Panc1 (cell line): ENCODE measurements at regions not wholly inside any gene's neighbourhood (a gene's known extent, or its start where the extent isn't known, plus 50 kb on each side); places are given as distances from the start of the nearest gene placed in this dataset.

ENCODE experiments used
- ATAC-seq: fragments of 200-7000 bp; cut with Tn5 transposase; 2 replicates; pipeline ENCODE4 v1.9.1; 2020; ENCODE audit warnings: mild to moderate bottlenecking, moderate library complexity
- BruUV-seq: library from RNA; stranded (reverse); fragments of 400-500 nt; replicated peaks from 2 replicates; lab custom pipeline; 2021; lab: Mats Ljungman, UMichigan
- CTCF ChIA-PET: fragments of 300-600 bp; sonication (Branson Sonifier 250); formaldehyde crosslinking; loops from one replicate; lab custom pipeline; 2022; ENCODE audit warnings: antibody characterized with exemption; lab: Charles Lee
- POLR2A ChIA-PET: fragments of 300-600 bp; sonication (Branson Sonifier 250); formaldehyde crosslinking; loops from one replicate; lab custom pipeline; 2022; ENCODE audit warnings: antibody characterized with exemption; lab: Charles Lee
- DNase-seq: peaks from one replicate; pipeline ENCODE4 v3.0.0-alpha.2; 2010; ENCODE audit warnings: low read depth, low spot score
- H3K27ac ChIP-seq: 2 replicates; pipeline ENCODE4 v1.5.1; 2011; ENCODE audit warnings: mild to moderate bottlenecking, low read length, inconsistent platforms
- H3K27me3 ChIP-seq: fragments of 200-500 bp; sonication (Bioruptor generic); 2 replicates; pipeline ENCODE4 v1.6.0; 2014; ENCODE audit warnings: low read length, inconsistent platforms; ENCODE audit not compliant: control insufficient read depth, insufficient read depth
- H3K36me3 ChIP-seq: fragments of 200-500 bp; sonication (Bioruptor generic); 2 replicates; pipeline ENCODE4 v1.5.1; 2014; ENCODE audit warnings: inconsistent platforms, mild to moderate bottlenecking, low read length, moderate library complexity; ENCODE audit not compliant: control insufficient read depth, insufficient read depth
- H3K4me1 ChIP-seq: 2 replicates; pipeline ENCODE4 v1.5.1; 2011; ENCODE audit warnings: inconsistent platforms, mild to moderate bottlenecking, low read length, moderate library complexity; ENCODE audit not compliant: control insufficient read depth, insufficient read depth
- H3K4me3 ChIP-seq, 2 experiments: 2 replicates each; pipeline ENCODE4 v1.5.1; 2011 to 2012; ENCODE audit warnings: low read depth in 2 of 2, low read length in 2 of 2, mild to moderate bottlenecking in 2 of 2, inconsistent platforms in 1 of 2, moderate library complexity in 1 of 2
- H3K9me3 ChIP-seq: fragments of 200-500 bp; sonication (Bioruptor generic); 2 replicates; pipeline ENCODE4 v1.5.1; 2014; ENCODE audit warnings: low read depth, mild to moderate bottlenecking, inconsistent platforms, low read length, moderate library complexity; ENCODE audit not compliant: control insufficient read depth, insufficient read depth
- CTCF ChIP-seq: fragments of 450-650 bp; IDR thresholded peaks from 2 replicates; pipeline ENCODE4 v1.5.1; 2017; ENCODE audit warnings: mild to moderate bottlenecking
- POLR2AphosphoS5 ChIP-seq: IDR thresholded peaks from 2 replicates; pipeline ENCODE4 v1.6.1; 2012; ENCODE audit warnings: mild to moderate bottlenecking, low read depth, low read length, moderate library complexity
- REST ChIP-seq, 2 experiments: IDR thresholded peaks; 2 replicates each; pipeline ENCODE4 v1.6.1; 2011 to 2012; ENCODE audit warnings: low read depth in 2 of 2, control low read depth in 1 of 2, low read length in 1 of 2, mild to moderate bottlenecking in 1 of 2, moderate library complexity in 1 of 2; ENCODE audit not compliant: insufficient read depth in 1 of 2
- SIN3A ChIP-seq: IDR thresholded peaks from 2 replicates; pipeline ENCODE4 v1.6.1; 2012; ENCODE audit warnings: low read depth, mild to moderate bottlenecking, low read length, moderate library complexity, borderline replicate concordance; ENCODE audit not compliant: insufficient read depth
- TCF7L2 ChIP-seq: IDR thresholded peaks from 2 replicates; pipeline ENCODE4 v1.6.1; 2011; ENCODE audit warnings: mild to moderate bottlenecking, low read depth, low read length, inconsistent platforms
- in situ Hi-C: cut with HindIII; loops from 2 replicates; pipeline ENCODE4 v1.10.0; 2016; ENCODE audit warnings: low sequenced_read_pairs, low pct_unique_long_range_greater_than_20kb
- intact Hi-C: fragments of 100-400 bp; cut with micrococcal nuclease; formaldehyde crosslinking; loops from one replicate; pipeline ENCODE4 v1.10.0; 2022; ENCODE audit not compliant: unreplicated experiment

GRCh38 chr12:86429824-86430223, 173.6 kb upstream of the MGAT4C start:
- DNase-seq = no peak
- H3K36me3 ChIP-seq = no peaks in the 10 kb centered on the region
- POLR2A ChIA-PET = no interaction called here
- no peak overlapping the region for H3K27ac ChIP-seq
- intact Hi-C loops = no loop called here
- no peaks in the 10 kb centered on the region for H3K27me3 ChIP-seq
- no peak for TF ChIP-seq CTCF
- no peak for TF ChIP-seq REST (IDR thresholded peaks at IDR 0.05; ENCODE audit: insufficient read depth in 1 of 2, low read depth in 2 of 2, low read length in 1 of 2)
- TF ChIP-seq TCF7L2 = no peak
- no peak for TF ChIP-seq SIN3A
- TF ChIP-seq POLR2AphosphoS5 = no peak
- no peak overlapping the region for H3K4me3 ChIP-seq
- ATAC-seq = no peak
- BruUV-seq = no TSS peak
- H3K9me3 ChIP-seq = peaks cover 11% of the 10 kb centered on the region
- no peaks in the 10 kb centered on the region for H3K4me1 ChIP-seq
- in situ Hi-C loops = no loop called here
- CTCF ChIA-PET = no interaction called here

GRCh38 chr12:86421333-86421732, 165.1 kb upstream of the MGAT4C start:
- DNase-seq (no peak), ATAC-seq (no peak)
- Histone ChIP-seq H3K27me3 (no peaks in the 10 kb centered on the region), H3K4me3 (no peak overlapping the region), H3K9me3 (no peaks in the 10 kb centered on the region), H3K36me3 (no peaks in the 10 kb centered on the region), H3K4me1 (no peaks in the 10 kb centered on the region), H3K27ac (no peak overlapping the region)
- TF ChIP-seq CTCF (no peak), SIN3A (no peak), TCF7L2 (no peak), REST (IDR thresholded peaks at IDR 0.05; ENCODE audit: insufficient read depth in 1 of 2, low read depth in 2 of 2, low read length in 1 of 2) (no peak), POLR2AphosphoS5 (no peak)
- POLR2A ChIA-PET = no interaction called here
- BruUV-seq = no TSS peak
- in situ Hi-C loops (no loop called here), intact Hi-C loops (no loop called here)
- CTCF ChIA-PET = no interaction called here
